Stimulated activated CD8-positive, alpha-beta memory T cell treated with anti-CD3 and anti-CD28 coated beads, Interleukin-7, amount 100 ng/mL, for 24 hours (primary cell): ENCODE measurements at regions not wholly inside any gene's neighbourhood (a gene's known extent, or its start where the extent isn't known, plus 50 kb on each side); places are given as distances from the start of the nearest gene placed in this dataset.

Experiments
- DNase-seq: peaks from one replicate; pipeline ENCODE4 v3.0.0-alpha.2; 2020; ENCODE audit warnings: low read depth

DNA sequence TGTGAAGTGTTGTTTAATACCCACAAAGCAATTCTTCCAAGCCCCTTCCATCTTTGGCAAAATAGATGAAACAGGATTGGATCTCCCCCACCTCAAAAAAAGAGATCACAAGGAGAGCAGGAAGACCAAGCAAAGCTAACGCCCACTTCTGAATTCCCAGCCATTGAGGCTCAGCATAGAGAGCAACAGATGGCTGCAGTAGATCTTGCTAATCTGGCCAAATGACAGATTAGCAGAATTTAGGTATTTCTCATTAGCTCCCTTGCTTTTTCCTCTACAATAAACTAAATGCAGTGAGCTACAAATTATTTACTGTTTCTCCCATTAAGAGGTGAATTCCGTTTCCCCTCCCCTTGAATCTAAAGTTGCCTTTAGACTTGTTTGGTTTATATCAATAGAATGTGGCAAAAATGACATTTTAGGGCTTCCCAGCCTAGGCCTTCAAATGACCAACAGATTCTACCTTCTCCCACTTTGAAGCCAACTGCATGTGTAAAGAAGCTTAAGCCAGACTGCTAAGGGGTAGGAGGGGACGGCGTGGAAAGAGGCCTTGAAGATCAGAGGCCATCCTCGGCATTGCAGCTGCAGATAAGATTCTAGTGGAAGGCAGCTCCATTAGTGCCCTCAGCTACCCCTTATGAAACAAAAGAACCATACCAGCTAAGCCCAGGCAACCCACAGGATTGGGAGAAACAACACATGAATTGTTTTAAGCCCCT, 56.8 kb upstream of the CPEB4 start:
- no peak for DNase-seq

GRCh38 chr5:173832386-173832785, 55.8 kb upstream of the CPEB4 start:
- DNase-seq, result no peak

- DNase-seq, result no peak
Observed at GRCh38 chr5:173833196-173833985, 54.8 kb upstream of the CPEB4 start.

DNA sequence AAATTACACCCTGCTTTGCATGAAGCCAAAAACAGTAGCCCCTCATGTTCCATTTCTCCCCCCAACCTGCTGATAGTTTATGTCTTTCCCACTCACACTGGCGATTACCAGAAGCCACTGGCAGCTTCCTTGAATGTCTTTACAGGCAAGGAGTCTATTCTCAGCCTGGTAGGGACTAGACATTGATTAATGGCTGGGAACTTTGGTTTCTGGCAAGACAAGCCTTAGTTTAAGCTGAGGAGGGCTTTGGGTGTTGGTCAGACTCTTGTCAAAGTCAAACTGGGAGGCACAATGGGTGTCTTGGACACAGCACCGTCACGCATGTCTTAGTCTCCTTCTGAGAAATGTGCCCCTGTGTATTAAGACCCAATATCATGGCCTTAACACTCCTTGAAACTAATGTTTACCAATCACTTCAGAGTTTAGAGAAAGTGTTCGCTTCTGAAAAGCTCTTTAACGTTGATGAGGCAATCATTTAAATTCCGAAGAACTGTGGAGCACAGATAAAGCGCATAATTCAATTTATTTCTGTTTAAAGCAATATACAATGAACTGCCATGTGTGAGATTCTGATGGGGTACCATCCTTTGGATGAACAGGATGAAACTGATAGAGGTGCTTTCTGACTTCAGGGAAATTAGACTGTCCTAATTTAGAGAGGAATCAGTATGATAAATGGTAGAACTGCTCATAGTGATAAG, 53.9 kb upstream of the CPEB4 start:
- DNase-seq, result no peak

DNA sequence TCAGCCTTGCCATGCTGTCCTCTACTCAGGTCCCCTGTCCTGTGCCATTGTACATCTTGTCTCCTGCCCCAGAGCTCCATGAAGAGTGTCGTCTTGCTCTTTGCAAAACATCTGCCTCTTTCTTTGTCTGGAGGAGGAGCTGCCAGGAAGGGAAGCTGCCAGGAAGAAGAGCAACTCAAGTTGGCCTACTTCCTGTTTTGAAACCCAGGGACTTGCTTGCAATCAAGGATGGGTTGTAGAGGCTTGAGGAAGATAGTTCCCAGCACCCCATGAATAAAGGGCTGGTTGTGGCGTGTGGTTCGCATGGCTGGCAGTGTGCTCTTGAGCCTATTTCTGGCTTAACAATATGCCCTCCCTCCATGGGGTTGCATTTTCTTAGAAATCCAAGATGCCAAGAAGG, 53.0 kb upstream of the CPEB4 start:
- no peak for DNase-seq

DNA sequence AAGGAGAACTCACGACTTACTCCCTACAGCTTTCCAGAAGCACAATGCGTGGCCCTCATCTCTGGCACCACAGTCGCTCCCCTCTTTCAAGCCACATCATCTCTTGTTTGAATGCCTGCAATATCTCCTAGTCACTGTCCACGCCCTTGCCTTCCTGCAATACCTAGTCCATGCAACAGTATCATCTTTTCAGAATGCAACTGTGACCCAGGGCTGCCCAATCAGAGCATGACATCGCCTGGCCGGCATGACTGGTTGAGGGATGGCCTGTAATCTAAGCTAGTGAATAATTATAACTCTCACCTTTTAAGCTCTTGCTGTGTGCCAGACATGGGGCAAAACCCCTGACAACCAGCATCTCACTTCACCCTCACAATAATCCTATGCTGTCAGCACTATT, 52.5 kb upstream of the CPEB4 start:
- DNase-seq, result no peak

- no peak for DNase-seq
Observed at GRCh38 chr5:173837654-173838053, 50.5 kb upstream of the CPEB4 start.
